ENCODE measurements at regions not wholly inside any gene's neighbourhood (a gene's known extent, or its start where the extent isn't known, plus 50 kb on each side); places are given as distances from the start of the nearest gene placed in this dataset.
"Not testable (repeated sequence)": the region's sequence is repeated elsewhere in the genome, so short reads cannot be mapped to it uniquely, and the experiment has no call there.

GRCh38 chr9:12318732-12319685 is 374.2 kb upstream of the TYRP1 start:
- DNase-seq: no peak

- no peak for DNase-seq
Observed at GRCh38 chr9:12329623-12329985, 363.6 kb upstream of the TYRP1 start.

GRCh38 chr9:12333966-12334365 is 359.2 kb upstream of the TYRP1 start:
- DNase-seq: not testable (repeated sequence)

GRCh38 chr9:12350775-12351174 is 342.4 kb upstream of the TYRP1 start:
- no peak for DNase-seq

GRCh38 chr9:12351293-12352044 is 341.7 kb upstream of the TYRP1 start:
- DNase-seq: no peak

- DNase-seq: no peak
Observed at GRCh38 chr9:12352045-12352315, 341.2 kb upstream of the TYRP1 start.

- DNase-seq: no peak
Observed at GRCh38 chr9:12363439-12363838, 329.7 kb upstream of the TYRP1 start.

GRCh38 chr9:12368569-12368968 is 324.6 kb upstream of the TYRP1 start:
- no peak for DNase-seq

- peak; percentile 22 for DNase-seq
Observed at GRCh38 chr9:12391839-12392509, 301.2 kb upstream of the TYRP1 start.

- DNase-seq: no peak
Observed at GRCh38 chr9:12394105-12394504, 299.1 kb upstream of the TYRP1 start.

GRCh38 chr9:12403721-12404120 is 289.5 kb upstream of the TYRP1 start:
- DNase-seq: no peak

GRCh38 chr9:12413986-12414385 is 279.2 kb upstream of the TYRP1 start:
- DNase-seq: no peak

GRCh38 chr9:12414514-12414913 is 278.7 kb upstream of the TYRP1 start:
- DNase-seq: peak; percentile 36

GRCh38 chr9:12415361-12415760 is 277.8 kb upstream of the TYRP1 start:
- no peak for DNase-seq

- peak; percentile 30 for DNase-seq
Observed at GRCh38 chr9:12416716-12417115, 276.5 kb upstream of the TYRP1 start.

GRCh38 chr9:12424243-12424642 is 268.9 kb upstream of the TYRP1 start:
- no peak for DNase-seq

GRCh38 chr9:12425878-12426864 is 267.0 kb upstream of the TYRP1 start:
- DNase-seq: peak; percentile 46

- no peak for DNase-seq
Observed at GRCh38 chr9:12439267-12439666, 253.9 kb upstream of the TYRP1 start.

GRCh38 chr9:12441080-12441479 is 252.1 kb upstream of the TYRP1 start:
- DNase-seq: not testable (repeated sequence)

- DNase-seq: no peak
Observed at GRCh38 chr9:12441506-12441905, 251.7 kb upstream of the TYRP1 start.

- DNase-seq: no peak
Observed at GRCh38 chr9:12448246-12448645, 244.9 kb upstream of the TYRP1 start.

GRCh38 chr9:12457237-12457636 is 235.9 kb upstream of the TYRP1 start:
- DNase-seq: no peak
